H1 (cell line): ENCODE measurements at regions not wholly inside any gene's neighbourhood (a gene's known extent, or its start where the extent isn't known, plus 50 kb on each side); places are given as distances from the start of the nearest gene placed in this dataset.
A peak's percentile ranks its signal among the peaks of the same experiment; 100 is the strongest.

ENCODE experiments used
- CTCF ChIA-PET: fragments of 300-600 bp; sonication (Branson Sonifier 250); formaldehyde crosslinking; loops from one replicate; lab custom pipeline; 2021; ENCODE audit not compliant: partially characterized antibody; lab: Charles Lee
- POLR2A ChIA-PET: fragments of 300-600 bp; sonication (Branson Sonifier 250); formaldehyde crosslinking; loops from one replicate; lab custom pipeline; 2021; ENCODE audit warnings: inconsistent platforms; ENCODE audit not compliant: partially characterized antibody; lab: Charles Lee
- DNase-seq, 2 experiments: peaks; one replicate each; pipeline versions ENCODE4 v3.0.0 to v3.0.0-alpha.2; 2010 to 2022; ENCODE audit warnings: low spot score in 2 of 2, low read depth in 1 of 2, mixed read lengths in 1 of 2
- FAIRE-seq: peaks from 2 replicates; lab custom pipeline; 2011; peaks lifted over from hg19 to GRCh38; lab: Jason Lieb, UNC
- H2AFZ ChIP-seq: 2 replicates; pipeline ENCODE4 v1.8.1; 2012; ENCODE audit warnings: low read length, inconsistent platforms
- H2AK5ac ChIP-seq: 2 replicates; pipeline ENCODE4 v1.6.1; 2013; ENCODE audit warnings: low read depth, low read length
- H2BK120ac ChIP-seq: replicated peaks from 2 replicates; pipeline ENCODE3; 2013; ENCODE audit warnings: low read depth, low read length, inconsistent platforms
- H2BK12ac ChIP-seq: 2 replicates; pipeline ENCODE4 v1.6.1; 2013; ENCODE audit warnings: low read depth, low read length
- H2BK15ac ChIP-seq: 2 replicates; pipeline ENCODE4 v1.6.1; 2013; ENCODE audit warnings: low read length
- H2BK20ac ChIP-seq: 2 replicates; pipeline ENCODE4 v1.6.1; 2013; ENCODE audit warnings: low read length
- H2BK5ac ChIP-seq: 2 replicates; pipeline ENCODE4 v1.6.1; 2013; ENCODE audit warnings: low read depth, low read length
- H3K14ac ChIP-seq: 2 replicates; pipeline ENCODE4 v1.6.1; 2013; ENCODE audit warnings: inconsistent platforms; ENCODE audit not compliant: insufficient read length
- H3K18ac ChIP-seq: 2 replicates; pipeline ENCODE4 v1.6.1; 2013; ENCODE audit warnings: low read length; ENCODE audit errors: extremely low read depth
- H3K23ac ChIP-seq: 2 replicates; pipeline ENCODE4 v1.6.1; 2013; ENCODE audit warnings: inconsistent platforms; ENCODE audit not compliant: insufficient read length
- H3K23me2 ChIP-seq: 2 replicates; pipeline ENCODE4 v1.6.1; 2013; ENCODE audit warnings: low read depth, low read length
- H3K27ac ChIP-seq: 2 replicates; pipeline ENCODE4 v1.6.1; 2011; ENCODE audit warnings: low read depth, low read length, inconsistent platforms
- H3K27me3 ChIP-seq, 4 experiments: replicated peaks in 1 of 4; 1 replicate in 1 of 4; 2 replicates in 3 of 4; pipeline versions ENCODE4 v1.6.1 to v1.8.1; 2011 to 2013; ENCODE audit warnings: low read length in 3 of 4, mild to moderate bottlenecking in 3 of 4, inconsistent platforms in 2 of 4, mixed read lengths in 2 of 4, moderate library complexity in 1 of 4; ENCODE audit not compliant: control insufficient read depth in 3 of 4, insufficient read depth in 3 of 4; ENCODE audit errors: extremely low read depth in 1 of 4
- H3K36me3 ChIP-seq, 4 experiments: 2 replicates each; pipeline versions ENCODE4 v1.6.1 to v1.8.1; 2011 to 2013; ENCODE audit warnings: mild to moderate bottlenecking in 4 of 4, low read length in 3 of 4, moderate library complexity in 2 of 4, control low read depth in 1 of 4, inconsistent platforms in 1 of 4; ENCODE audit not compliant: insufficient read depth in 4 of 4, control insufficient read depth in 2 of 4
- H3K4ac ChIP-seq: replicated peaks from 2 replicates; pipeline ENCODE3; 2013; ENCODE audit warnings: low read length, low read depth, mixed read lengths, inconsistent platforms; ENCODE audit not compliant: insufficient read length
- H3K4me1 ChIP-seq, 4 experiments: replicated peaks in 1 of 4; 1 replicate in 1 of 4; 2 replicates in 3 of 4; pipeline versions ENCODE4 v1.6.1 to v1.8.1; 2011 to 2013; ENCODE audit warnings: low read length in 3 of 4, inconsistent platforms in 2 of 4, mixed read lengths in 1 of 4; ENCODE audit not compliant: insufficient read depth in 4 of 4, control insufficient read depth in 3 of 4
- H3K4me2 ChIP-seq, 2 experiments: 2 replicates each; pipeline versions ENCODE4 v1.6.1 to v1.8.1; 2011 to 2013; ENCODE audit warnings: low read depth in 2 of 2, low read length in 2 of 2, control low read depth in 1 of 2, inconsistent platforms in 1 of 2, mild to moderate bottlenecking in 1 of 2; ENCODE audit not compliant: insufficient read depth in 1 of 2
- H3K4me3 ChIP-seq, 4 experiments: fragments of 200-600, 300-600 bp in 1 of 4; sonication (generic), shearing (Covaris generic), sonication (Bioruptor Twin) in 1 of 4; 2 replicates each; pipeline versions ENCODE4 v1.5.1 to v1.8.1; 2011 to 2016; ENCODE audit warnings: low read length in 4 of 4, low read depth in 3 of 4, control low read depth in 2 of 4, inconsistent platforms in 2 of 4, mild to moderate bottlenecking in 2 of 4, mixed read lengths in 1 of 4, moderate library complexity in 1 of 4; ENCODE audit not compliant: insufficient read depth in 2 of 4; ENCODE audit errors: extremely low read depth in 1 of 4
- H3K56ac ChIP-seq: replicated peaks from 2 replicates; pipeline ENCODE3; 2013; ENCODE audit warnings: low read depth, mild to moderate bottlenecking, mixed read lengths, low read length, inconsistent platforms; ENCODE audit not compliant: insufficient read length
- H3K79me1 ChIP-seq: 2 replicates; pipeline ENCODE4 v1.6.1; 2013; ENCODE audit warnings: low read depth, low read length, control low read depth
- H3K79me2 ChIP-seq, 2 experiments: 2 replicates each; pipeline versions ENCODE4 v1.6.1 to v1.8.1; 2012 to 2013; ENCODE audit warnings: low read length in 2 of 2, mild to moderate bottlenecking in 2 of 2, inconsistent platforms in 1 of 2; ENCODE audit not compliant: insufficient read depth in 2 of 2, control insufficient read depth in 1 of 2
- H3K9ac ChIP-seq, 4 experiments: replicated peaks in 1 of 4; 1 replicate in 1 of 4; 2 replicates in 3 of 4; pipeline versions ENCODE4 v1.6.1 to v1.8.1; 2011 to 2013; ENCODE audit warnings: low read depth in 3 of 4, low read length in 3 of 4, control low read depth in 2 of 4, mild to moderate bottlenecking in 2 of 4, moderate library complexity in 2 of 4, inconsistent platforms in 1 of 4; ENCODE audit errors: extremely low read depth in 1 of 4
- H3K9me3 ChIP-seq, 2 experiments: 2 replicates each; pipeline versions ENCODE4 v1.6.1 to v1.8.1; 2012 to 2013; ENCODE audit warnings: mild to moderate bottlenecking in 2 of 2, moderate library complexity in 2 of 2, control low read depth in 1 of 2, inconsistent platforms in 1 of 2, low read depth in 1 of 2, low read length in 1 of 2, mixed read lengths in 1 of 2; ENCODE audit not compliant: insufficient read depth in 2 of 2
- H4K20me1 ChIP-seq, 2 experiments: replicated peaks in 1 of 2; 2 replicates each; pipeline versions ENCODE3 to v1.8.1; 2011 to 2013; ENCODE audit warnings: inconsistent platforms in 2 of 2, low read length in 2 of 2, mild to moderate bottlenecking in 1 of 2; ENCODE audit not compliant: insufficient read depth in 2 of 2, control insufficient read depth in 1 of 2
- H4K5ac ChIP-seq: 2 replicates; pipeline ENCODE4 v1.6.1; 2013; ENCODE audit warnings: low read length, low read depth, mixed read lengths, inconsistent platforms; ENCODE audit not compliant: insufficient read length
- H4K8ac ChIP-seq: 2 replicates; pipeline ENCODE4 v1.8.0; 2013; ENCODE audit warnings: mild to moderate bottlenecking, moderate library complexity, low read length, inconsistent platforms; ENCODE audit not compliant: insufficient read depth; ENCODE audit errors: extremely low read depth
- H4K91ac ChIP-seq: replicated peaks from 2 replicates; pipeline ENCODE3; 2013; ENCODE audit warnings: low read length, mixed read lengths, inconsistent platforms; ENCODE audit not compliant: insufficient read length
- CHD2 ChIP-seq: IDR thresholded peaks from 2 replicates; pipeline ENCODE4 v1.6.1; 2012; ENCODE audit warnings: low read length, improper control_type of control experiment
- EP300 ChIP-seq, 2 experiments: IDR thresholded peaks; 1 replicate in 1 of 2; 2 replicates in 1 of 2; pipeline ENCODE4 v1.6.1; 2011 to 2012; ENCODE audit warnings: low read depth in 2 of 2, low read length in 2 of 2, mild to moderate bottlenecking in 2 of 2, borderline replicate concordance in 1 of 2, inconsistent platforms in 1 of 2, moderate library complexity in 1 of 2
- POU5F1 ChIP-seq: IDR thresholded peaks from 2 replicates; pipeline ENCODE4 v1.6.1; 2011; ENCODE audit warnings: low read depth, mild to moderate bottlenecking, low read length, moderate library complexity
- WGBS, 2 experiments: shearing (Covaris generic) in 1 of 2; methylation state at CpG; one replicate each; pipeline versions ENCODE4 v1.1.6 to v1.1.7; 2013 to 2015; ENCODE audit warnings: low lambda C conversion rate in 2 of 2, mixed read lengths in 2 of 2, inconsistent platforms in 1 of 2, low coverage in 1 of 2, missing lambda C conversion rate in 1 of 2; ENCODE audit not compliant: insufficient replicate concordance in 2 of 2, insufficient coverage in 1 of 2, insufficient read length in 1 of 2; ENCODE audit errors: extremely low coverage in 1 of 2, missing lambda C conversion rate in 1 of 2; 5-methylcytosine and 5-hydroxymethylcytosine counted together

DNA sequence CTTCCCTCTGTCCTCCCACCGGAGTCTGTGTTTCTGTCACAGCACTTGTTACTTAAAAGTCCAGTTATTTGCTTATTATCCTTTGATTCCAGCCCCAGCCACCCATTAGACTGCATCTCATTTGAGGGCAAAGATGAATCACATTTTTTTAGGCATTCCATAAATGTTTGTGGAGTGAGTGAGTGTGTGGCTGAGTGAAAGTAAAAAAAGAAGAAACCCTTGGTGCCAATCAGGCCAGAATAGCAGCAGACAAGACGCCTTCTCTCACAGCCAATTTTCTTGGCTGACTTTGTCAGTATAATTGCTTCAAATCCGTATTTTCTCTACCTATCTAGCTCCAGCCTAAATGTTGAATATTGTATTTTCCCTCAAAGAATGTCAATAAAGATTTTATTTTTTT, 613.0 kb upstream of the WWC1 start:
- Histone ChIP-seq H2AK5ac (no peak overlapping the region), H3K4me2 (no peak overlapping the region), H4K91ac (no peak overlapping the region), H2BK12ac (no peak overlapping the region), H3K4ac (no peak overlapping the region), H3K27me3 (no peaks in the 10 kb centered on the region), H2BK15ac (no peak overlapping the region), H3K14ac (no peak overlapping the region), H3K23me2 (no peaks in the 10 kb centered on the region), H3K56ac (no peak overlapping the region), H3K4me3 (no peak overlapping the region), H3K36me3 (no peaks in the 10 kb centered on the region), H4K5ac (no peak overlapping the region), H3K23ac (no peak overlapping the region), H3K27ac (no peak overlapping the region), H3K9ac (peak overlapping the region in 1 of 4 experiments; percentile 34; a peak in 1 of 7 replicates), H3K79me1 (no peaks in the 10 kb centered on the region), H2BK5ac (no peak overlapping the region), H3K9me3 (peaks cover 0 to 5% of the 10 kb centered on the region in 2 experiments; a peak in 3 of 4 replicates), H3K4me1 (no peaks in the 10 kb centered on the region), H3K79me2 (no peaks in the 10 kb centered on the region), H2BK20ac (no peak overlapping the region), H2BK120ac (no peak overlapping the region), H3K18ac (no peak overlapping the region), H4K20me1 (no peaks in the 10 kb centered on the region), H4K8ac (no peak overlapping the region), H2AFZ (no peak overlapping the region)
- WGBS, 2 experiments = 82% methylated on average over 3 of the region's 3 CpGs; no CpG with 5 or more reads in 1 of the 2 experiments
- CTCF ChIA-PET = no interaction called here
- DNase-seq (no peak), FAIRE-seq (no peak)
- POLR2A ChIA-PET = no interaction called here
- no peak for TF ChIP-seq CHD2
- TF ChIP-seq EP300 (IDR thresholded peaks at IDR 0.05; ENCODE audit: borderline replicate concordance in 1 of 2, low read depth in 2 of 2, low read length in 2 of 2) = no peak
- TF ChIP-seq POU5F1 = no peak
